ENCODE measurements at regions not wholly inside any gene's neighbourhood (a gene's known extent, or its start where the extent isn't known, plus 50 kb on each side); places are given as distances from the start of the nearest gene placed in this dataset.

DNA sequence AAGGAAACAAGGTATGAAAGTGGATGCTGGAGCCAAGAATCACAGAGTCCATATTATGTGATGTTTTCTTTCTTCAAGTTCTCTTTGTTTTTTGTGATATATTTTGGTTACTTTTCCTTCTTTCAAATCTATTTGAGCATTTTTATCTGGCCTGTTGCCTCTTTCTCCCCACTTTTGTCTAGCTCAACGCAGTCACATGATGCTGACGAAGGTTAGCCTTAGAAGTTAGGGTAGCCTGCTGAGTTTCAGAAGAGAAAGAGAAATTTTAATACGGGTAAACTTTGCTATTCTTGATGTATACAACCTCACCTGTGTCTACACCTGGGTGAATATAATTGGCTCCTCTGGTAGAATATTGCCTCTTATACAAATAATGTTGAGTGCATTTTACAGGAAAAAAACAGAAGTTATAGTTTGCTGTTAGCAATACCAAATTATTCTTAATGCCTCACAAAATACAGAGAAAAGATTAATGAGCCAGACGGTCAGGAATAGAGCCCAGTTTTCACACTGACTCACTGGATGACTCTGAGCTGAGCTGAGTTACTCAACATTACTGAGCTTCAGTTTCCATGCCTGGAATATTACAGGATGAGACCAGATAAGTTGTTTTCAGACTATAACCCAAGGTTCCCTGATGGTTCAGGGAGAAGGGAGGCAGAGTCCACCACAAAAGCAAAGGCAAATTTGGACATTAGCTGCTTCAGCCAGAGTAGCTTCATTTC is 161.6 kb upstream of the BDNF start:
- TF ChIP-seq POLR2A (IDR thresholded peaks at IDR 0.05), result no peak
- TF ChIP-seq, protein P1, sequence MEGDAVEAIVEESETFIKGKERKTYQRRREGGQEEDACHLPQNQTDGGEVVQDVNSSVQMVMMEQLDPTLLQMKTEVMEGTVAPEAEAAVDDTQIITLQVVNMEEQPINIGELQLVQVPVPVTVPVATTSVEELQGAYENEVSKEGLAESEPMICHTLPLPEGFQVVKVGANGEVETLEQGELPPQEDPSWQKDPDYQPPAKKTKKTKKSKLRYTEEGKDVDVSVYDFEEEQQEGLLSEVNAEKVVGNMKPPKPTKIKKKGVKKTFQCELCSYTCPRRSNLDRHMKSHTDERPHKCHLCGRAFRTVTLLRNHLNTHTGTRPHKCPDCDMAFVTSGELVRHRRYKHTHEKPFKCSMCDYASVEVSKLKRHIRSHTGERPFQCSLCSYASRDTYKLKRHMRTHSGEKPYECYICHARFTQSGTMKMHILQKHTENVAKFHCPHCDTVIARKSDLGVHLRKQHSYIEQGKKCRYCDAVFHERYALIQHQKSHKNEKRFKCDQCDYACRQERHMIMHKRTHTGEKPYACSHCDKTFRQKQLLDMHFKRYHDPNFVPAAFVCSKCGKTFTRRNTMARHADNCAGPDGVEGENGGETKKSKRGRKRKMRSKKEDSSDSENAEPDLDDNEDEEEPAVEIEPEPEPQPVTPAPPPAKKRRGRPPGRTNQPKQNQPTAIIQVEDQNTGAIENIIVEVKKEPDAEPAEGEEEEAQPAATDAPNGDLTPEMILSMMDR (IDR thresholded peaks at IDR 0.05), result no peak

Measured in testis (tissue), 2 donors.